H1 (cell line): ENCODE measurements at regions not wholly inside any gene's neighbourhood (a gene's known extent, or its start where the extent isn't known, plus 50 kb on each side); places are given as distances from the start of the nearest gene placed in this dataset.

Source experiments
- CHD7 ChIP-seq: fragments of 300-600 bp; sonication (generic); IDR thresholded peaks from 2 replicates; pipeline ENCODE4 v1.7.1; 2012; ENCODE audit warnings: low read length, moderate library complexity, mild to moderate bottlenecking, inconsistent platforms; ENCODE audit not compliant: insufficient replicate concordance
- E2F6 ChIP-seq: IDR thresholded peaks from 2 replicates; pipeline ENCODE4 v1.6.1; 2012; ENCODE audit warnings: inconsistent platforms
- HDAC6 ChIP-seq: IDR thresholded peaks from one replicate; pipeline ENCODE4 v1.7.1; 2012; ENCODE audit warnings: low read depth, mild to moderate bottlenecking, inconsistent platforms, low read length, moderate library complexity
- TAF7 ChIP-seq: optimal IDR thresholded peaks from 2 replicates; pipeline ENCODE3; 2011; ENCODE audit warnings: low read depth, mild to moderate bottlenecking, inconsistent platforms, low read length, moderate library complexity, borderline replicate concordance
- TCF12 ChIP-seq: IDR thresholded peaks from 2 replicates; pipeline ENCODE4 v1.6.1; 2011; ENCODE audit warnings: low read depth, mild to moderate bottlenecking, low read length
- USF2 ChIP-seq: IDR thresholded peaks from 2 replicates; pipeline ENCODE4 v1.6.1; 2011; ENCODE audit warnings: low read length, improper control_type of control experiment

GRCh38 chr14:83485591-83485990, 1951.9 kb upstream of the SEL1L start (continued):
- TF ChIP-seq CHD7 (no peak), E2F6 (no peak), HDAC6 (no peak), USF2 (no peak), TAF7 (no peak), TCF12 (no peak)
- TF ChIP-seq, all 59 proteins: peak for 0
